GM10248 (cell line): ENCODE measurements at regions not wholly inside any gene's neighbourhood (a gene's known extent, or its start where the extent isn't known, plus 50 kb on each side); places are given as distances from the start of the nearest gene placed in this dataset.

Experiments used
- CTCF ChIA-PET: fragments of 300-600 bp; sonication (Branson Sonifier 250); formaldehyde crosslinking; extraction: SDS; loops from one replicate; lab custom pipeline; 2021; ENCODE audit warnings: antibody characterized with exemption; lab: Yijun Ruan, JAX
- POLR2A ChIA-PET: fragments of 350-650 bp; sonication (Branson Sonifier 250); formaldehyde crosslinking; extraction: SDS; loops from one replicate; lab custom pipeline; 2020; ENCODE audit warnings: antibody characterized with exemption; lab: Yijun Ruan, JAX
- DNase-seq: peaks from one replicate; pipeline ENCODE4 v3.0.0; 2012; ENCODE audit errors: extremely low spot score
- CTCF ChIP-seq: IDR thresholded peaks from 2 replicates; pipeline ENCODE4 v1.5.1; 2012; ENCODE audit warnings: mild to moderate bottlenecking, low read depth; ENCODE audit errors: extremely low read depth, missing control alignments, control extremely low read depth

GRCh38 chr4:26217481-26217880, 103.3 kb upstream of the RBPJ start:
- ChIA-PET POLR2A (no interaction called here), CTCF (interaction anchor here (0.9 to 2.3 kb wide), 8 partner anchors 12 to 188 kb away, joined by 3 to 10 read pairs (median 4); no protein-coding TSS in a partner anchor)
- TF ChIP-seq CTCF, result no peak
- no peak for DNase-seq

- no peak for TF ChIP-seq CTCF
- CTCF ChIA-PET, result interaction anchor here (0.9 to 2.3 kb wide), 7 partner anchors 13 to 188 kb away, joined by 3 to 10 read pairs (median 4); no protein-coding TSS in a partner anchor
Measured at GRCh38 chr4:26217961-26218676, 102.7 kb upstream of the RBPJ start.

GRCh38 chr4:26218677-26219605, 101.9 kb upstream of the RBPJ start:
- POLR2A ChIA-PET, result no interaction called here
- CTCF ChIA-PET, result interaction anchor here (0.9 to 2.3 kb wide), 6 partner anchors 14 to 189 kb away, joined by 3 to 10 read pairs (median 4); no protein-coding TSS in a partner anchor
- DNase-seq, result peak; percentile 20
- TF ChIP-seq CTCF, result no peak

More at GRCh38 chr4:26217961-26218676, 102.7 kb upstream of the RBPJ start:
- POLR2A ChIA-PET, result no interaction called here
- DNase-seq, result peak; percentile 58

- no peak for DNase-seq
- TF ChIP-seq CTCF, result no peak
- POLR2A ChIA-PET, result no interaction called here
- CTCF ChIA-PET, result interaction anchor here (1.1 kb wide), 1 partner anchor 32 kb away, joined by 3 read pairs; no protein-coding TSS in a partner anchor
Measured at GRCh38 chr4:26220696-26221095, 100.1 kb upstream of the RBPJ start.

- ChIA-PET CTCF (no interaction called here), POLR2A (no interaction called here)
- no peak for TF ChIP-seq CTCF
- no peak for DNase-seq
Measured at GRCh38 chr4:26223155-26223554, 97.7 kb upstream of the RBPJ start.
